GM19467 (cell line): ENCODE measurements at regions not wholly inside any gene's neighbourhood (a gene's known extent, or its start where the extent isn't known, plus 50 kb on each side); places are given as distances from the start of the nearest gene placed in this dataset.

Experiments
- ATAC-seq: cut with Tn5 transposase; IDR thresholded peaks from one replicate; pipeline ENCODE4 v1.9.1; 2021; ENCODE audit warnings: mild to moderate bottlenecking, moderate library complexity; ENCODE audit not compliant: unreplicated experiment

GRCh38 chr2:150789376-150789905, 302.0 kb upstream of the RND3 start:
- ATAC-seq: no peak

- ATAC-seq: no peak
Observed at GRCh38 chr2:150788426-150789140, 301.1 kb upstream of the RND3 start.

DNA sequence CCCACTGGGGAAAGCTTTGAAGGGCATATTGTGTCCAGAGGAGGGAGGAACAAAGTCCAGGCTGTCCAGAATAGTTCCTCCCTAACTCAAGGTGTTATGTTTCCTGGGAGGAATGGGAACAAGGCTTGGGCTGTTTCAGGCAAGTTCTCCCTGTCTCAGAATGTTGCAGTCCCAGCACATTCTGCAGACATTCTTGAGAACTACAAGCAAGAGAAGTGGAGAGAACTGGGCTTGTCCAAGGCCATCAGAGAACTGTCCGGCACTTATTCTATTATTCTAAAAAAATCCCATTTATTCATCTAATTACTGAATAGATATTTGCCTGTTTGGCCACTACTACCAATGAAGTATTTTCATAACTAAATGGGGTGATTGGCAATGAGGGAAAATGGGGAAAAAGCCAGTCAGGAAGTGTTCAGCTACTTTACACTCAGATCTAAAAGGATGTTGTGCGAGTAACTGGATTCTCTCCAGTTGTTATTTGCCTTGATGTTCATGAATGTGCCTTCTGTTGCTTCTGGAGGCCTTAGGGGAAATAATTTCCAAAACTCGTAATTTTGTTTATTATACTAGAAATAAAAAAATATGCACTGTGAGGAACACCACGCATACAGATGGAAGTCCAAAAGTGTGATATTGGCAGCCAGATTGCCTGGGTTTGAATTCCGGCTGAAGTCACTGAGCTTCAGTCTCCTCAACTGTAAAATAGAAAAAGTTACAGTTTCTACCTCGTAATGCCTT, 300.1 kb upstream of the RND3 start:
- ATAC-seq: no peak

GRCh38 chr2:150784389-150784788, 296.9 kb upstream of the RND3 start:
- ATAC-seq: no peak

DNA sequence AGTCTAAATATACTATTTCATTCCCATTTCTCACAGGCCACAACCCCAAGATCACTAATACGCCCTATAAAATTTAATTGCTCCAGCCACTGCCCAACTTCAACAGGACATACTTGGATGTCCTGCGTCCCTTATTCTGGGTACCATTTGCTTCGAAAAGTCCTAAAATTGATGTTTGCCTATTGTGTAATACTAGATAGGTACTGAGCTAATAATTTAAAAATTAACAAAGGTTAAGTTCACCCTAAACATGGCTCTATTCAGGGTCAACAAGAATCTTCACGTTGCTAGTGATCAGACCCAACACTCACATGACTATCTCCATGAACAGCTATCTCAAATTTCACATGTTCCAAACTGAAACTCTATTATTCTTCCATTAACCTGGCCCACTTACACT, 296.4 kb upstream of the RND3 start:
- ATAC-seq: no peak

GRCh38 chr2:150783015-150783414, 295.5 kb upstream of the RND3 start:
- no peak for ATAC-seq

GRCh38 chr2:150782613-150783012, 295.1 kb upstream of the RND3 start:
- no peak for ATAC-seq

DNA sequence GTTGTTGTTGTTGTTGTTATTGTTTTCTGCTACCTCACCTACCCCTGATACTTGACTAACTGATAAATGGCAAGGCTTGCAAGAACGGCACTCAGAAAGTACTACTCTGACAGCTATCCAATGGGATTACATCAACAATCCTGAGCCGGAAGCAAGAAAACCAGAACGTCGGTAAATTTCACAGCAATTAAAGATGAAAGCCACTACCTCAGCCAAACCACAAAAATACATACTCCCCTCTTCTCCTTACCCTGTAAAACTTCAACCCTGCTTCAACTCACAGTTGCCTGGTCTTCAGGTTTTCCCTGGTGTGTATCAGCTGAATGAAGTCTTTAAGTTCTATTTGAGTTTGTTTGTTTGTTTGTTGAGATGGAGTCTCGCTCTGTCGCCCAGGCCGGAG, 293.7 kb upstream of the RND3 start:
- ATAC-seq: no peak

GRCh38 chr2:150778828-150779227, 291.4 kb upstream of the RND3 start:
- no peak for ATAC-seq

GRCh38 chr2:150769421-150769820, 282.0 kb upstream of the RND3 start:
- ATAC-seq: no peak

GRCh38 chr2:150767991-150768746, 280.7 kb upstream of the RND3 start:
- ATAC-seq: no peak

DNA sequence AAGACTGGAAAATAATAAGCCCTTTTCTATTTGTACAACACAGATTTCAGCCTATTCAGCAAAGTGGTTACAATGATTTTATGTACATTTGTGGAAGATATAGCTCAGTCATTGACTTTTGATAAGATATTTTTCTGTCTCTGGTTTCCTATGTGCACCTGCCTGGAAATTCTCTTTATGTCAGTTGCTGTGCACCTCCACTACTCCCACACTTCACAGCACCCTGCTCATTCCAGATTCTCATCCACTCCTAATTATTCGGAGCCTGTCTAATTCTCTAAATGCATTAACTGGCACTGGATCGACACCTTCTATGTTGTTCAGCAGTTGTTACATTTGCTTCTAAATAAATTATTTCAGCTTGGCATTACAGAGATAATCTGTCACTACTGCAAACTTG, 275.1 kb upstream of the RND3 start:
- no peak for ATAC-seq

GRCh38 chr2:150759531-150759930, 272.1 kb upstream of the RND3 start:
- no peak for ATAC-seq

DNA sequence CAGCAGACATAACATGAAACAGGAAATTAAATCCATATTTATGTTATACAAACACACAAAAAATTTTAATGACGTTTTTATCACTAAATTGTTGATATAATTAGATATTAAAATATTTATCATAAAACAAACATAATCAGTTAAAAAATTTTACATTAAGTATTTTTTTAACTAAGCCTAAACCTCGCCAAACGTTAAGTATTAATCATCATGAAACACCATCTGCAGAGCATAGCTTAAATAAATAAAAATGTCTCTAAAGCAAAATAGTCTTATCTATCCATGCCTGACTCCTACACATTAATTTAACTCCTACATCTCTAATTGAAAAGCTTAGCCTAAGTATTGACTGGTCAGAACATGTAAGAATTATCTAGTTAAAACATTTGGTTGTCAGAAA, 271.6 kb upstream of the RND3 start:
- ATAC-seq: no peak

GRCh38 chr2:150752229-150752628, 264.8 kb upstream of the RND3 start:
- no peak for ATAC-seq

DNA sequence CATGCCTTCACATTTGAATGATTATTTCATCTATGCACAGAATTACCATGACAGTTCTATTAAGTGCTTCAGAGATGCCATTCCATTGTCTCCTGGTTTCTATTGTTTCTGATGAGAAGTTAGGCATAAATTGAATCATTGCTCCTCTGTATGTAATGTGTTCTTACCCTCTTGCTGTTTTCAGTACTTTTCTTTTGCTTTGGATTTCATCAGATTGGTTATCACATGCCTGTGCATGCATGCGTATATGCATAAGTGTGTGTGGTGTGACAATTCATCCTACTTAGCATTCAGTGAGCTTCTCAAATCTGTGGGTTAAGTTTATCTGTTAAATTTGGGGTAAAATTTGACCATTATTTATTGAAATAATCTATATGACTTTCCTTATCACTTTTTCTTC, 263.3 kb upstream of the RND3 start:
- no peak for ATAC-seq

DNA sequence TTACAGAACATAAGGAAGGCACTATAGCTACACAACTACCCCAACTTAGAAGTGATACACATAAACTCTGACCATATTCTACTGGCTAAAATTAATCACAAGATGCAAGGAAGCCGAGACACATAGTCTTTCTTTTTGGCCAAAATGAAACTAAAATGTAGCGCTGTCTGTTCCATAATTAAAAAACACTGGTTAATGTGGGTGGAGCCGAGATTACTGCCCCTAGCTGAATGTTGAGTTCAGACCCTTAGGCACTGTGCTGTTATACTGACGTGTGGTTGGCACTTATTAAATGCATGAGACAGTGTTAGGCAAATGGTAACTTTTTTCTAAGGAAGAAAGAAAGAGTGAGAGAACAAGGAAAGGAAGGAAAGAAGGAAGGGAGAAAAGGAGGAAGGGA, 254.6 kb upstream of the RND3 start:
- no peak for ATAC-seq

DNA sequence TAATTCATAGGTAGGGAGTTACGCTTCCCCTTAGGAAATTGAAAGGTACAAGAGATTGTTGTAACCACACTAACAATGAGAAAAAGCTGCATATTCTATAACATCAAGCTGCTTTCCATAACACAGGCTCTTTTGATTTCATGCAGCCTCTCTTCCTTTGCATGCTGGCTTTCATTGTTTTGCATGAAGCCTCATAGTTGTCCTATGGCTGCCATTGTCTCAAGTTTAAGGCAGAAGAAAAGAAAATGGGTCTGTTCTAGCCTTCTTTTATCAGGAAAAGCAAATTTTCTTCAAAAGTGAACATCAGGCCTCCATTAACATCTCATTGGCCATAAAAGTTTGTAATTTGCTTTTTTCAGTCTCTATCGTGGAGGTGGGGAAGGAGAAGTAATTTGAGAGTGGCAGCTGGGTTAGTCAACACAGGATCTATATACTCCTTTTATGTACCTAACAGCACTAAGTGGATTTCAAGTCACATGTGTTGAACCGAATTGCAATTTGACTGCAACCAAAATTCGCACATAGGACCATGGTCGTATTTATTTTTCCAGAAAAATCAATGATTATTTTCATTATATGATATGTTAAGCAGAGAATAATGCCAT, 248.5 kb upstream of the RND3 start:
- no peak for ATAC-seq

GRCh38 chr2:150733051-150733618, 245.7 kb upstream of the RND3 start:
- ATAC-seq: no peak

DNA sequence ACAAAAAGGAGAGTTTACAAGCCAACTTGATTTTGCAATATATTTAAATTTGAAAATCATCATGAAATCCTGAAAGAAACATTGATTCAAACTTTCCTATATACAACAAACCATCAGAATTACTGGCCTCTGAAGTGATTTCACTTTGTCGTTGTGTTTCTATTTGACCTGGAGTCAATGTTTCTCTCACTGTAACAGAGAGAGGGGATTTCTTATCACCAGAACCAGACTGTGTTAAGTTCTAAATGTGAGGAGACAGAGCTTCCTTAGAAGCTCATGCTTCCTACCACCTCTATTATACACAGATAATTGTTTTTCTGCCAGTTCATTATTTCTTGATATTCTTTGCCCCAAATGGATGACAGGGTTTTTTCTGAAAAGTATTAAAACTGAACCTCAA, 245.0 kb upstream of the RND3 start:
- ATAC-seq: no peak

DNA sequence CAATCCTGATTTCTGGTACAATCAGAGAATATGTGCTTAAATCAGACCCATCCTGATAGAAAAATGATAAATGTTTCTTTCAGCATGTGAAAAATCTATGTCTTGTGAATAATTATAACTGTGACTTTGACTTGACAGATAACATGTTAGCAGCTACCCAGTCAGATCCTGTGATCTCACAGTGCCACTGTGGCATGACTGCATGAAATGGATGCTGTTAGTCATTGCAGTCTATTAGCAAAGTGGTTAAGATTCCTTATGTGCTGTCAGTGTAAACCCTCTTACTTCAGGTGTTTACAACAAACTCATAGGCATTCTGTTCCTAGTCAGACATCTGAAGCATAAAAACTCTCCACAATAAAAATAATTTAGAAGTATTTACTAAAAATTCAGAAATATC, 244.6 kb upstream of the RND3 start:
- no peak for ATAC-seq
